Fibroblast of lung (primary cell): ENCODE measurements at regions not wholly inside any gene's neighbourhood (a gene's known extent, or its start where the extent isn't known, plus 50 kb on each side); places are given as distances from the start of the nearest gene placed in this dataset.

Experiments used
- DNase-seq, 2 donors: peaks; one replicate each; pipeline versions ENCODE4 v3.0.0 to v3.0.0-alpha.2; 2010; ENCODE audit warnings: low read depth in 2 of 2
- H2AFZ ChIP-seq: 2 replicates; pipeline ENCODE4 v1.5.1; 2012; ENCODE audit warnings: low read length, control low read depth, inconsistent platforms
- H3K27ac ChIP-seq: 2 replicates; pipeline ENCODE4 v1.5.1; 2011; ENCODE audit warnings: low read length, control low read depth; ENCODE audit not compliant: insufficient read depth
- H3K27me3 ChIP-seq: 2 replicates; pipeline ENCODE4 v1.5.1; 2011; ENCODE audit warnings: mild to moderate bottlenecking, low read length; ENCODE audit not compliant: control insufficient read depth, insufficient read depth
- H3K36me3 ChIP-seq: 2 replicates; pipeline ENCODE4 v1.5.1; 2011; ENCODE audit warnings: low read length; ENCODE audit not compliant: control insufficient read depth, insufficient read depth
- H3K4me1 ChIP-seq: 2 replicates; pipeline ENCODE4 v1.5.1; 2011; ENCODE audit warnings: low read length; ENCODE audit not compliant: control insufficient read depth, insufficient read depth; ENCODE audit errors: extremely low read depth
- H3K4me2 ChIP-seq: 2 replicates; pipeline ENCODE4 v1.5.1; 2011; ENCODE audit warnings: low read length, control low read depth; ENCODE audit not compliant: insufficient read depth; ENCODE audit errors: extremely low read depth
- H3K4me3 ChIP-seq, 4 experiments: fragments of 200-600 bp in 1 of 4; sonication (generic) in 1 of 4; replicated peaks in 1 of 4; 2 replicates each; pipeline ENCODE4 v1.5.1; 2011 to 2016; ENCODE audit warnings: low read length in 4 of 4, low read depth in 3 of 4, mild to moderate bottlenecking in 3 of 4, control low read depth in 2 of 4, inconsistent platforms in 1 of 4, mixed read lengths in 1 of 4; ENCODE audit not compliant: insufficient read depth in 1 of 4; ENCODE audit errors: control extremely low read depth in 1 of 4
- H3K79me2 ChIP-seq: 2 replicates; pipeline ENCODE4 v1.5.1; 2012; ENCODE audit warnings: mild to moderate bottlenecking, low read length, inconsistent platforms; ENCODE audit not compliant: control insufficient read depth, insufficient read depth
- H3K9ac ChIP-seq: 2 replicates; pipeline ENCODE4 v1.5.1; 2011; ENCODE audit warnings: mild to moderate bottlenecking, low read length, control low read depth; ENCODE audit not compliant: insufficient read depth
- H3K9me3 ChIP-seq: 2 replicates; pipeline ENCODE4 v1.5.1; 2012; ENCODE audit warnings: low read depth, low read length; ENCODE audit not compliant: control insufficient read depth, insufficient read depth
- H4K20me1 ChIP-seq: 2 replicates; pipeline ENCODE4 v1.5.1; 2011; ENCODE audit warnings: low read length; ENCODE audit not compliant: control insufficient read depth, insufficient read depth; ENCODE audit errors: extremely low read depth
- EZH2 ChIP-seq: IDR thresholded peaks from 2 replicates; pipeline ENCODE4 v1.5.1; 2012; ENCODE audit warnings: low read length, control low read depth, mild to moderate bottlenecking; ENCODE audit errors: missing control alignments
- TF ChIP-seq, protein P1 (sequence below), 2 donors: IDR thresholded peaks in 1 of 2; conservative IDR thresholded peaks in 1 of 2; 1 replicate in 1 of 2; 2 replicates in 1 of 2; pipeline ENCODE4 v1.5.1; 2011 to 2012; ENCODE audit warnings: low read length in 2 of 2, control low read depth in 1 of 2, inconsistent platforms in 1 of 2, low read depth in 1 of 2, mild to moderate bottlenecking in 1 of 2

DNA sequence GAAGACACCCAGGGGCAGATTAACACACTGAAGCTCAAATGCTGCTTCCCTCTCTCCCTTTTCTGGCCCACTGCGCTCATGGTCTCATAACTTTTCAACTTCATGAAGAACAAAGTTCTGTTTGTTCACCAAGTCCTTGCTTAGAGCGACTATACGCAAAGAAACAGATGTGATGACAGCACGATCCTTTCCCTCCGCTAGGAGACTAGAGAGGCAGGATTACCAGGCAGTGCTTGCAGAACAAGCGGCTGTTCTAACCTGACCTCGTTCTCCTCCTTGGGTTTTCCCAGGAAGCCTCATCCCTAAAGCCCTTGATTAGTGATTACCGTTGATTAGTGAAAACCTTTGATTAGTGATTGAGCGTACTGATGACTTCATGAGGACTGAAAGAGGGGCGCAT lies 649.9 kb downstream of the IRX1 start:
- Histone ChIP-seq H3K4me3 (no peak overlapping the region), H3K79me2 (no peaks in the 10 kb centered on the region), H4K20me1 (no peaks in the 10 kb centered on the region), H3K9me3 (no peaks in the 10 kb centered on the region), H3K36me3 (no peaks in the 10 kb centered on the region), H3K9ac (no peak overlapping the region), H3K27me3 (no peaks in the 10 kb centered on the region), H2AFZ (no peak overlapping the region), H3K4me1 (no peaks in the 10 kb centered on the region), H3K27ac (no peak overlapping the region), H3K4me2 (no peak overlapping the region)
- no peak for DNase-seq
- TF ChIP-seq EZH2 = no peak
- TF ChIP-seq, protein P1, sequence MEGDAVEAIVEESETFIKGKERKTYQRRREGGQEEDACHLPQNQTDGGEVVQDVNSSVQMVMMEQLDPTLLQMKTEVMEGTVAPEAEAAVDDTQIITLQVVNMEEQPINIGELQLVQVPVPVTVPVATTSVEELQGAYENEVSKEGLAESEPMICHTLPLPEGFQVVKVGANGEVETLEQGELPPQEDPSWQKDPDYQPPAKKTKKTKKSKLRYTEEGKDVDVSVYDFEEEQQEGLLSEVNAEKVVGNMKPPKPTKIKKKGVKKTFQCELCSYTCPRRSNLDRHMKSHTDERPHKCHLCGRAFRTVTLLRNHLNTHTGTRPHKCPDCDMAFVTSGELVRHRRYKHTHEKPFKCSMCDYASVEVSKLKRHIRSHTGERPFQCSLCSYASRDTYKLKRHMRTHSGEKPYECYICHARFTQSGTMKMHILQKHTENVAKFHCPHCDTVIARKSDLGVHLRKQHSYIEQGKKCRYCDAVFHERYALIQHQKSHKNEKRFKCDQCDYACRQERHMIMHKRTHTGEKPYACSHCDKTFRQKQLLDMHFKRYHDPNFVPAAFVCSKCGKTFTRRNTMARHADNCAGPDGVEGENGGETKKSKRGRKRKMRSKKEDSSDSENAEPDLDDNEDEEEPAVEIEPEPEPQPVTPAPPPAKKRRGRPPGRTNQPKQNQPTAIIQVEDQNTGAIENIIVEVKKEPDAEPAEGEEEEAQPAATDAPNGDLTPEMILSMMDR (conservative IDR thresholded peaks at IDR 0.05 in 1 of 2, IDR thresholded peaks at IDR 0.05 in 1 of 2; ENCODE audit: low read depth in 1 of 2, low read length in 2 of 2) = no peak

DNA sequence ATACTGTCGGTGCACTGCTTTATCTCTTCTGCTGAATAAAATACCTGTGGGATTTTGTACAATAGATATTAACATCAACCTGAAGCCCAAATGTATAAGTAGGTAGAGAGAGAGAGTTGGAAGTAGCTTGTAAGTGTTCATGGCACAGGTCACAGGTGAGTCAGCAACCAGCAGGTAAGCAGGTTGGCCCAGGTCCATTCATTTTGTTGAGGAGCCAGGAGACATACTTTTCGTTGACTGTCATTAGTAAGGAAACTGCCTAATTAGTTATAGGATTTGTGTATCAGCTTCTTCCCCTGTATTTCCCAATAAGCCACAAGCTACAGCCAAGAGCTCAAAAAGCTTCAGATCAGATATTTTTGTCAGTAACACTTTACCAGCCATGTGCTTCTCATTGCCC lies 650.8 kb downstream of the IRX1 start:
- no peak for DNase-seq
- H3K4me2 ChIP-seq = no peak overlapping the region
- H3K4me3 ChIP-seq = no peak overlapping the region
- H3K9ac ChIP-seq = no peak overlapping the region
- no peaks in the 10 kb centered on the region for H3K27me3 ChIP-seq
- no peaks in the 10 kb centered on the region for H3K9me3 ChIP-seq
- no peak overlapping the region for H2AFZ ChIP-seq
- H3K27ac ChIP-seq = no peak overlapping the region
- H4K20me1 ChIP-seq = no peaks in the 10 kb centered on the region
- no peaks in the 10 kb centered on the region for H3K36me3 ChIP-seq
- no peaks in the 10 kb centered on the region for H3K79me2 ChIP-seq
- TF ChIP-seq, protein P1 (conservative IDR thresholded peaks at IDR 0.05 in 1 of 2, IDR thresholded peaks at IDR 0.05 in 1 of 2; ENCODE audit: low read depth in 1 of 2, low read length in 2 of 2) = no peak
- no peak for TF ChIP-seq EZH2
- H3K4me1 ChIP-seq = no peaks in the 10 kb centered on the region

DNA sequence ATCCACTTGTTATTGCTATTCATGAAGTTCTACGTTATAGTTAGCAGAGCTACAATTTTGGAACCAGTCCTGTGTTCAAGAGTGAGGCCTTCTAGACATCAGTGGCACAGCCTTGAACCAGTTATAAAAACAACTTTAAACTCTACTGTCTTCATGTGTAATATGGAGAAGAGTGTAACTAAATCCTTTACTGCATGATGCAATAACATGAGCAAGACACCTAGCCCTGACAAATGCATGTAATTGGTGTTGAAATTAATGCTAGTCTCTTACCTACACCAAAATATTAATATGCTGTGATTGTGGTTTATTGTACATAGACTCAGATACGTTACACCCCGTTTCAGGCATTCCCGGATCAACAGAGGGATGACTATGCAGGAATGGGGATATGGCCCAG lies 654.6 kb downstream of the IRX1 start:
- Histone ChIP-seq H3K4me3 (no peak overlapping the region), H3K9ac (no peak overlapping the region), H3K4me2 (no peak overlapping the region), H4K20me1 (no peaks in the 10 kb centered on the region), H3K27ac (no peak overlapping the region), H3K79me2 (no peaks in the 10 kb centered on the region), H3K27me3 (no peaks in the 10 kb centered on the region), H2AFZ (no peak overlapping the region), H3K4me1 (no peaks in the 10 kb centered on the region), H3K36me3 (no peaks in the 10 kb centered on the region), H3K9me3 (no peaks in the 10 kb centered on the region)
- no peak for DNase-seq
- no peak for TF ChIP-seq EZH2
- TF ChIP-seq, protein P1 (conservative IDR thresholded peaks at IDR 0.05 in 1 of 2, IDR thresholded peaks at IDR 0.05 in 1 of 2; ENCODE audit: low read depth in 1 of 2, low read length in 2 of 2) = no peak
